DOHH2 (cell line): ENCODE measurements at regions not wholly inside any gene's neighbourhood (a gene's known extent, or its start where the extent isn't known, plus 50 kb on each side); places are given as distances from the start of the nearest gene placed in this dataset.
"Not testable (repeated sequence)": the region's sequence is repeated elsewhere in the genome, so short reads cannot be mapped to it uniquely, and the experiment has no call there.

Experiments used
- H3F3A ChIP-seq: fragments of 200-600 bp; sonication (generic), shearing (Covaris generic); 2 replicates; pipeline ENCODE4 v1.6.0; 2016; ENCODE audit warnings: antibody characterized with exemption, mild to moderate bottlenecking; ENCODE audit not compliant: control insufficient read depth, insufficient read depth
- H3K27ac ChIP-seq: fragments of 200-600 bp; sonication (generic); 2 replicates; pipeline ENCODE4 v1.5.1; 2014; ENCODE audit warnings: low read depth, mild to moderate bottlenecking, low read length, moderate library complexity
- H3K27me3 ChIP-seq: fragments of 200-600 bp; sonication (generic); 2 replicates; pipeline ENCODE4 v1.6.1; 2014; ENCODE audit warnings: mild to moderate bottlenecking, low read length, mixed read lengths; ENCODE audit not compliant: control insufficient read depth
- H3K36me3 ChIP-seq: fragments of 200-600 bp; sonication (generic); 2 replicates; pipeline ENCODE4 v1.6.1; 2014; ENCODE audit warnings: mild to moderate bottlenecking, low read length, moderate library complexity, mixed read lengths; ENCODE audit not compliant: control insufficient read depth
- H3K4me1 ChIP-seq: fragments of 200-600 bp; sonication (generic); 2 replicates; pipeline ENCODE4 v1.6.1; 2014; ENCODE audit warnings: mild to moderate bottlenecking, low read length, mixed read lengths; ENCODE audit not compliant: control insufficient read depth
- H3K4me2 ChIP-seq: fragments of 200-600 bp; sonication (generic); 2 replicates; pipeline ENCODE4 v1.6.0; 2014; ENCODE audit warnings: mild to moderate bottlenecking, low read length, moderate library complexity
- H3K4me3 ChIP-seq: fragments of 200-600 bp; sonication (generic); 2 replicates; pipeline ENCODE4 v1.5.1; 2014; ENCODE audit warnings: mild to moderate bottlenecking, low read length, mixed read lengths
- H3K79me2 ChIP-seq: fragments of 200-600 bp; sonication (generic); 2 replicates; pipeline ENCODE4 v1.6.1; 2014; ENCODE audit warnings: mild to moderate bottlenecking, low read length, mixed read lengths; ENCODE audit not compliant: control insufficient read depth
- H3K9me2 ChIP-seq: fragments of 200-600 bp; sonication (generic); replicated peaks from 2 replicates; pipeline ENCODE4 v1.6.1; 2014; ENCODE audit warnings: mild to moderate bottlenecking, low read length, mixed read lengths; ENCODE audit not compliant: control insufficient read depth
- H3K9me3 ChIP-seq: fragments of 200-600 bp; sonication (generic); 2 replicates; pipeline ENCODE4 v1.6.1; 2014; ENCODE audit warnings: antibody characterized with exemption, low read length, mixed read lengths; ENCODE audit not compliant: control insufficient read depth, insufficient read depth
- H4K20me1 ChIP-seq: fragments of 200-600 bp; sonication (generic); 2 replicates; pipeline ENCODE4 v1.6.0; 2014; ENCODE audit warnings: low read depth, mild to moderate bottlenecking, antibody characterized with exemption, low read length, moderate library complexity; ENCODE audit not compliant: control insufficient read depth, insufficient read depth
- CTCF ChIP-seq: fragments of 200-600 bp; sonication (generic); IDR thresholded peaks from one replicate; pipeline ENCODE4 v1.5.1; 2014; ENCODE audit warnings: antibody characterized with exemption, mild to moderate bottlenecking, low read depth, low read length; ENCODE audit not compliant: poor library complexity, severe bottlenecking
- EZH2phosphoT487 ChIP-seq: fragments of 200-600 bp; sonication (generic); IDR thresholded peaks from 2 replicates; pipeline ENCODE4 v1.6.1; 2017; ENCODE audit warnings: borderline replicate concordance, mild to moderate bottlenecking, antibody characterized with exemption, low read length, moderate library complexity, mixed read lengths

- Histone ChIP-seq H3F3A (no peaks in the 10 kb centered on the region), H3K27ac (no peak overlapping the region), H4K20me1 (no peaks in the 10 kb centered on the region), H3K9me2 (no peaks in the 10 kb centered on the region), H3K27me3 (no peaks in the 10 kb centered on the region), H3K36me3 (no peaks in the 10 kb centered on the region), H3K4me3 (no peak overlapping the region), H3K4me2 (no peak overlapping the region), H3K4me1 (no peaks in the 10 kb centered on the region), H3K79me2 (no peaks in the 10 kb centered on the region), H3K9me3 (peaks cover 6% of the 10 kb centered on the region; the same call in 1 of the 2 replicates)
- TF ChIP-seq CTCF (no peak), EZH2phosphoT487 (no peak)
Observed at GRCh38 chr9:75246949-75247348, 158.6 kb downstream of the OSTF1 start.

GRCh38 chr9:75265525-75265972 is 177.2 kb downstream of the OSTF1 start:
- TF ChIP-seq EZH2phosphoT487 (no peak), CTCF (peak; percentile 91)
- no peaks in the 10 kb centered on the region for H3K79me2 ChIP-seq
- H4K20me1 ChIP-seq: no peaks in the 10 kb centered on the region
- no peaks in the 10 kb centered on the region for H3K36me3 ChIP-seq
- H3K4me1 ChIP-seq: no peaks in the 10 kb centered on the region
- no peak overlapping the region for H3K4me2 ChIP-seq
- no peaks in the 10 kb centered on the region for H3K9me3 ChIP-seq
- no peak overlapping the region for H3K4me3 ChIP-seq
- H3K27ac ChIP-seq: no peak overlapping the region
- no peaks in the 10 kb centered on the region for H3F3A ChIP-seq
- no peaks in the 10 kb centered on the region for H3K9me2 ChIP-seq
- H3K27me3 ChIP-seq: no peaks in the 10 kb centered on the region

- H3K27ac ChIP-seq: no peak overlapping the region
- no peaks in the 10 kb centered on the region for H3K36me3 ChIP-seq
- no peaks in the 10 kb centered on the region for H3K79me2 ChIP-seq
- H3K4me3 ChIP-seq: no peak overlapping the region
- TF ChIP-seq EZH2phosphoT487: no peak
- TF ChIP-seq CTCF: no peak
- no peaks in the 10 kb centered on the region for H3K4me1 ChIP-seq
- no peaks in the 10 kb centered on the region for H3K9me3 ChIP-seq
- H3K9me2 ChIP-seq: no peaks in the 10 kb centered on the region
- H3F3A ChIP-seq: no peaks in the 10 kb centered on the region
- H4K20me1 ChIP-seq: no peaks in the 10 kb centered on the region
- no peak overlapping the region for H3K4me2 ChIP-seq
- no peaks in the 10 kb centered on the region for H3K27me3 ChIP-seq
Observed at GRCh38 chr9:75269197-75269596, 180.9 kb downstream of the OSTF1 start.

GRCh38 chr9:75273055-75273454 is 184.7 kb downstream of the OSTF1 start:
- not testable (repeated sequence) for H3F3A ChIP-seq, H4K20me1 ChIP-seq, H3K36me3 ChIP-seq, H3K9me3 ChIP-seq, H3K9me2 ChIP-seq, H3K79me2 ChIP-seq, H3K27me3 ChIP-seq, H3K4me2 ChIP-seq, H3K4me1 ChIP-seq, H3K4me3 ChIP-seq, H3K27ac ChIP-seq
